ENCODE measurements at regions not wholly inside any gene's neighbourhood (a gene's known extent, or its start where the extent isn't known, plus 50 kb on each side); places are given as distances from the start of the nearest gene placed in this dataset.

GRCh38 chr3:171940151-171940649 lies 97.1 kb downstream of the TMEM212 start:
- TF ChIP-seq EZH2 (IDR thresholded peaks at IDR 0.05; ENCODE audit: insufficient read depth, poor library complexity, severe bottlenecking) (no peak), EZH2phosphoT487 (IDR thresholded peaks at IDR 0.05; ENCODE audit: insufficient read depth, low read depth) (no peak)

All from GM23248 (cell line).